HepG2 (cell line): ENCODE measurements at regions not wholly inside any gene's neighbourhood (a gene's known extent, or its start where the extent isn't known, plus 50 kb on each side); places are given as distances from the start of the nearest gene placed in this dataset.

Experiments
- TAF1 ChIP-seq: sonication (generic); formaldehyde crosslinking; IDR thresholded peaks from 2 replicates; pipeline ENCODE4 v1.4.0; 2020; ENCODE audit warnings: missing genetic modification reagents
- TCF7 ChIP-seq: sonication (generic); IDR thresholded peaks from 2 replicates; pipeline ENCODE4 v1.6.1; 2016; ENCODE audit warnings: antibody characterized with exemption, low read depth

DNA sequence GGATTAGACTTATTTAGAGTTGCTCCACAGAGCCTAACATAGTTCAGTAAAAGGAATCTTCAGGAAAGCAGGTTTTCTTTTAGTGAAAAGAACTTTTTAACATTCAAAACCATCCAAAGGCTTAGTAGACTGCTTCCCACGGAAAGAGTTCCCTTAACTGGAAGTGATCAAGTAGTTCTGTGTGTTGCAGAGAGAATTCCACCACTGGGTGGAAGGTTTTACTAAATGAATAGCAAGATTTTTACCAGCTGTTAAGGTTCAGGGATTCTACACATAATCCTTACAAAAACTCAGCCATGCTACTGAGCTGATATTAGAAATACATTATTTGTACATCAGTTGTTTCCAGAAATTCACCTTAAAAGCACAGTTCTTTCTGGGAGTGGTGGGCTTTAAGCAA, 119.7 kb downstream of the GDAP2 start:
- TF ChIP-seq TAF1 (no peak), TCF7 (no peak)
